ENCODE measurements at regions not wholly inside any gene's neighbourhood (a gene's known extent, or its start where the extent isn't known, plus 50 kb on each side); places are given as distances from the start of the nearest gene placed in this dataset.

GRCh38 chr2:226478109-226478809 lies 321.4 kb downstream of the IRS1 start (continued):
- TF ChIP-seq ARID4A (CRISPR knock-in tag; IDR thresholded peaks at IDR 0.05; ENCODE audit: borderline replicate concordance) (no peak), PHF20 (CRISPR knock-in tag; IDR thresholded peaks at IDR 0.05) (peak; percentile 62; the same call in 1 of the 2 replicates), ZNF468 (CRISPR knock-in tag; IDR thresholded peaks at IDR 0.05) (no peak), MAFG (CRISPR knock-in tag; IDR thresholded peaks at IDR 0.05) (no peak), ZSCAN5A (CRISPR knock-in tag; IDR thresholded peaks at IDR 0.05; ENCODE audit: borderline replicate concordance) (peak; percentile 18; the same call in 1 of the 2 replicates), ZNF562 (CRISPR knock-in tag; IDR thresholded peaks at IDR 0.05; ENCODE audit: borderline replicate concordance) (no peak), GMEB2 (CRISPR knock-in tag; IDR thresholded peaks at IDR 0.05; ENCODE audit: low read depth) (no peak)
- TF ChIP-seq, protein P1, sequence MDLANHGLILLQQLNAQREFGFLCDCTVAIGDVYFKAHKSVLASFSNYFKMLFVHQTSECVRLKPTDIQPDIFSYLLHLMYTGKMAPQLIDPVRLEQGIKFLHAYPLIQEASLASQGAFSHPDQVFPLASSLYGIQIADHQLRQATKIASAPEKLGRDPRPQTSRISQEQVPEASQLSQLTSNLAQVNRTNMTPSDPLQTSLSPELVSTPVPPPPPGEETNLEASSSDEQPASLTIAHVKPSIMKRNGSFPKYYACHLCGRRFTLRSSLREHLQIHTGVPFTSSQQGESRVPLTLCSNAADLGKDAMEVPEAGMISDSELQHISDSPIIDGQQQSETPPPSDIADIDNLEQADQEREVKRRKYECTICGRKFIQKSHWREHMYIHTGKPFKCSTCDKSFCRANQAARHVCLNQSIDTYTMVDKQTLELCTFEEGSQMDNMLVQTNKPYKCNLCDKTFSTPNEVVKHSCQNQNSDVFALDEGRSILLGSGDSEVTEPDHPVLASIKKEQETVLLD (CRISPR knock-in tag; IDR thresholded peaks at IDR 0.05; ENCODE audit: low read depth) = no peak
- TF ChIP-seq, protein P2, sequence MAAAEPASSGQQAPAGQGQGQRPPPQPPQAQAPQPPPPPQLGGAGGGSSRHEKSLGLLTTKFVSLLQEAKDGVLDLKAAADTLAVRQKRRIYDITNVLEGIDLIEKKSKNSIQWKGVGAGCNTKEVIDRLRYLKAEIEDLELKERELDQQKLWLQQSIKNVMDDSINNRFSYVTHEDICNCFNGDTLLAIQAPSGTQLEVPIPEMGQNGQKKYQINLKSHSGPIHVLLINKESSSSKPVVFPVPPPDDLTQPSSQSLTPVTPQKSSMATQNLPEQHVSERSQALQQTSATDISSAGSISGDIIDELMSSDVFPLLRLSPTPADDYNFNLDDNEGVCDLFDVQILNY (CRISPR knock-in tag; conservative IDR thresholded peaks at IDR 0.05) = no peak
